Stimulated activated naive CD4-positive, alpha-beta T cell (primary cell): ENCODE measurements at regions not wholly inside any gene's neighbourhood (a gene's known extent, or its start where the extent isn't known, plus 50 kb on each side); places are given as distances from the start of the nearest gene placed in this dataset.
"Not testable (repeated sequence)": the region's sequence is repeated elsewhere in the genome, so short reads cannot be mapped to it uniquely, and the experiment has no call there.

Experiments used
- DNase-seq, 6 experiments: peaks; one replicate each; lab custom pipeline; 2025; lab: John Stamatoyannopoulos, UW

DNA sequence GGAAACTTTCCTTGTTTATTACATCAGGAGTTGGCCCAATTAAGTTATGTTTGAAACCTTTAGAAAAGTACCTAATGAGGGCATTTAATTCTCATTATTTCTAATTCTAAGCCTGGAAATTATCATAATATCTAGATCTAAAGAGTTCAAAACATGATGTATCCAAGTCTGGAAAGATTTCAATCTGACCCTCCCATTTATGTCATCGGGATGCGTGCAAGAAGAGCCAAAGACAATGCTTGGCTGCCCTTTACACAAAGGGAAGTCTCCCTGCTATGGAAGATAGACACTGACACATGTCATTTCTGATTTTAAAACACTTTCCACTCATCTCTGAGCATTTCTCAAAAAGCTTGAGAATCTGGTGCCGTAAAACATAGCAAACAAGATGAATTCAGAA is 222.4 kb downstream of the ANTXR2 start:
- DNase-seq = no peak

DNA sequence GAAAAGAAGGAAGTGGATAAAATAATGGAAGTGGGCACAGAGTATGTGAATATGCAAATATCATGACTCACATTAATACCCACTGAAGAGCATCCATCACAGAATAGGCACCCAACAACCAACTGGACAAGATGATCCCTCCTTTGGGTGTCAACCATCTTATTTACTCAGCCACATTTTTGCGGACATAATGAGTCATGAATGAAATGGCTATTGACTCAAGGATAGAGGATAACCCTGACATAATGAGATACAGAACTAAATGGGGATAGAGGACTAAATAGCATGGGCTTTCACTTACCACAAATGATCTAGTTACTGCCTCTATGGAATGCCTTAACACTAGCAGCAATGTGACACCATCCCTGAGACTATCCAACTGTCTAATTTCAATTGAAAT is 224.7 kb downstream of the ANTXR2 start:
- DNase-seq = no peak

DNA sequence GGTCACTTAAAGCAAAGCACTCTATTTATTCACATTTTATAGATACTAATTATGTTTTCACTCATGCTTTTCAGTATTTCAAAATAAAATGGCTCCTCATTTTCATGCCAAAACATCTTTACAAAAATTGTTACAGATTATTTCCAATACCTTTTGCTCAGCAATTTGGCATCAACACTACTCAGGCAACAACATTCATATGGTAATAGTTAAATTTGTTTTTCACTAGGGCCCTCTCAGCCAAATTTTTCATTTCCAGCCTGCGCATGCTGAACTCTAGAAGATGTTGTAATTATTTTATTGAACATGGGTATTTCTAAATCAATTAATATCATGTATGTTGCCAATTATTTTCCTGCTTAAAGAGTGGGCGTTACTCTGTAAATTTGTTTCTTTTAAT is 225.6 kb downstream of the ANTXR2 start:
- DNase-seq = no peak

DNA sequence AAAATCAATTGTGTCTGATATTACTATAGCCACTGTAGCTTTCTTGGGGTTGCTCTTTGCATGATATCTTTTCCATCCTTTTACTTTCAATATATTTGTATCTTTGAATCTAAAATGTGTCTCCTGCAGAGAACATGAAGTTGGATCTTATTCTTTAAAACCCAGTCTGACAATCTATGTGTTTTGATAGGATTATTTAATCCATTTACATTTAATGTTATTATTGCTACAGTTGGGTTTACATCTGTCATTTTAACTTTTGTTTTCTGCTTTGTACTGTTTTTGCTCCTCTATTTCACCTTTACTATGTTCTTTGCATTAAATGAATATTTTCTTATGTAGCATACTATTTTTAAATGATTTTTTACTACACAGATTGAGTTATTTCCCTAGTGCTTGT is 230.9 kb downstream of the ANTXR2 start:
- DNase-seq = no peak

DNA sequence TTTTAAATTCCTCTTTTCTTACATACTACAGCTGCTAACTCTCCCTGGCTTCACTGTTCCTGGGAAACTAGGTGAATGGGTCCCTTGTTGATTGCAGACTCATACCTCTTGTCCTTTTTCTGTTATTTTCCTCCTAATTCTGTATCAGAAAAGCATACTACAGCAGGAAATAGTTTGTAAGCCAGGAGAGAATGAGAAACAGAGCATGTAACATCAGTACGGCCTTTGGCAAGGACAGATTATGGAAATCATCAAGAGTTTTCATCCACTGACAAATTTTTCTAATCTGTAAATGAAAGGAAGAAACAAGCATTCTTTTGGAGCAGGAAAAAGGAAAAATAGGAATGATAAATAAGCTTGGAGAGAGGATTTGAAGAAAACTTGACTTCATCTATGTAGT is 239.2 kb downstream of the ANTXR2 start:
- no peak for DNase-seq

DNA sequence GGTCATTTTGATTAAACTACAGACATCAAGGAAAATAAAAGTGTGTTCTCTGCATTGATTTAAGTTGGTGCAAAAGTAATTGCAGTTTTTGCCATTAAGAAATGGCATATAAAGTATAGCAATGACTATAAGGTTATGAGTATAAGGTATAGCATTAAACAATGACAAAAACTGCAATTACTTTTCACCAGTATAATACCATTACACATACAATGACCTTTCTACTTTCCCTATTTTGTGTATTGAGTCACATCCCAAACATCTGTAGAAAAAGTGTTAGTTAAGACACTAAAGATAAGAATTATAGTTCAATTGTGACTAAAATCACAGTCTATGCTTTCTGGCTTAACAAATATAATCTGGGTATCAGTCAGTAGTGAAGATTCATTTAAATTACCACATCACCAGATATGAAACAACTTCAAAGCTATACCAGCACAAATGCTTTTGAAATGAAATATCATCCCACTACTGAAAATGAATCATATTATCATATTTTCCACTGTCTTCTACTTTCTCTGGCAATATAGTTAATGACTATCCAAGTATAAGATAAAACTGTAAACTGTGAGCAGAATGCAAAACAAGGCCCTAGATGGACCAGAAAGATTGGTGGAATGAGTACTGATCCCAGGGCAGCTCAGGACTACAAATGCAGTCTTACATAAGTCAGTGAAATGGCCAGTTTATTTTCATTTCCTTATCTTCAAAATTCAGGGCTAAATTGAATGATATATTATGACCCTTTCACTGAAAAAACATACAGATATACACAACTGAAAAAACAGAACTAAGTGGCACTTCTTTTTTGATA is 241.1 kb downstream of the ANTXR2 start:
- DNase-seq = no peak

DNA sequence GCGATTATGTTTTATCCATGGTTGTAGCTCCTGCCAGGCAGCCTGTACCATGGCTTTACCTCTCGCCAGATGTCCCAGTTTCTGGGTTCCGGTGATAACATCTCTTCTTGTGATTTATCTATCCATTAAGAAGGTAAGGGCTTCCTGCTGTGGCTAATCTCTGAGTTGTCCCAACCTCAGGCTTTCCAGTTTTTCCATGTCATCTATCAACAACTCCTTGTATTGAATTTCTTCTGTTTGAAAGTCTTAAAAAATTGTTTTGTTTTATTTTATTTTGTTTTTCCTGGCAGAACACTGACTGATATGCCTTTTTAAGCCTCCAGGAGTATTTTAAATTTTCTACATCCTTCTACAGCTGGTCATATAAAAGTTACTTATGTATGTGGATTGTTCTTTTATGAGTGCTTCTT is 241.9 kb downstream of the ANTXR2 start:
- no peak for DNase-seq

DNA sequence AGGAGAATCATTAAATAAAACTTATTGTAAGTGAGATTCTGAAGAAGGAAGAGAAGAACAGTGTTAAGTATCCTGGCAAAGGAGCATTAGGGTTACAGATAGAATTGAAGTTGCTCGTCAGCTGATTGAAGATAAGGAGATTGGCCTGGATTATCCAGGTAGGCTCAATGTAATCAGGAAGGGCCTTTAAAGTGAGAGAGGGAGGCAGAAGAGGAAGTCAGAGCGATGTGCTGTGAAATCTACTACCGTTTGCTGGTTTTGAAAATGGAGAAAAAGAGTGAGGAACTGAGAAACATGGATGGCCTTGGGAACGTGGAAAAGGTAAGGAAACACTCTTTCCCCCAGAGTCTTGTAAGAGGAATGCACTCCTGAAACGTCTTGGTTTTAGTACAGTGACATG is 245.7 kb downstream of the ANTXR2 start:
- DNase-seq = no peak

DNA sequence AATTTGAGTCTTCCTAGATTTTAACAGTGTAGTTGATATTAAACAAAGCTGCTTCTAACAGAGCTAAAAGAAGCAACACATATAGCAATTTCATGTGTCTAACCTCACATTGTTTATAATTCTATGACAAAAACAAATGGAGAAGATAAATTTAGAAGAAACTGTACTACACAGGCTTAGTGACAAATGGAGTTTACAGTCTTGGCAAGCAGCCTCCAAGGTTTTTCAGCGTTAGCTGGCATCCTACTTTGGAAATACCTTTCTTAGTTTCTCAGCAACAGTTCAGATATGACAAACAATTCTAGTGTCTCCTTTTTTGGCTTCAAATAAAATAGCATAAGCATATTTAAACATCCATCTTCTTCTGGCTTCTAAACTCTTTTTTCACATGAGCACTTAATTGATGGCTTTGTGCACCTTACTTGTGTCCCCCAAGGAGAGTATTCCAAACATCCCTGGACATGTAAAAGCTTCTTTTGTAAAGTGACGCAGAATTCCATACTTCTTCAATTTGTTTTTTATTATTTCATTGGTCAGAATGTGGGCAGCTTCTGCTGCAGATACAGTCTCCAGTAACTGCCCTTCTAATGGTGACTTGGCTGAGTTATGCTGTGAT is 249.8 kb downstream of the ANTXR2 start:
- DNase-seq = no peak

DNA sequence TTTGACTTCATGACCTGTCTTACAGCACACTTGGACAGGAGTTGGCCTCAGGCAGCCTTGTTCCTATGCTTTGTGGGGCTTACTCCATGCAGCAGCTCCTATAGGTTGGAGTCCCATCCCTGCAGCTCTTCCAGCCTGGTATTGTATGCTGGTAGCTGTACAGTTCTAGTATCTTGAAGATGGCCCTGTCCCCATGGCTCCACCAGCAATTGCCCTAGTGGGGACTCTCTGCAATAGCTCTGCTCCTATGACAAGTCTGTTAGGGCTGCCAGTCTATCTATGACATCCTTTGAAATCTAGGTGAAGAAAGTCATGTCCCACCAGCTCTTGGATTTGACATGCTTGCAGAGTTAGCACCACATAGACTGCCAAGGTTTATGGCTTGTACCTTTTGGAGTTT is 252.6 kb downstream of the ANTXR2 start:
- DNase-seq = no peak

DNA sequence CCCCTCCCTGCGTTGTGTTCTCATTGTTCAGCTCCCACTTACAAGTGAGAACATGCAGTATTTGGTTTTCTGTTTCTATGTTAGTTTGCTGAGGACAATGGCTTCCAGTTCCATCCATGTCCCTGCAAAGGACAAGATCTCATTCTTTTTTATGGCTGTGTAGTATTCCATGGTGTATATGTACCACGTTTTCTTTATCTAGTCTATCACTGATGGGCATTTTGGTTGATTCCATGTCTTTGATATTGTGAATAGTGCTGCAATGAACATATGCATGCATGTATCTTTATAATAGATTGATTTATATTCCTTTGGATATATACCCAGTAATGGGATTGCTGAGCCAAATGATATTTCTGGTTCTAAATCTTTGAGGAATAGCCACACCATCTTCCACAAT is 265.1 kb downstream of the ANTXR2 start:
- DNase-seq = not testable (repeated sequence)

DNA sequence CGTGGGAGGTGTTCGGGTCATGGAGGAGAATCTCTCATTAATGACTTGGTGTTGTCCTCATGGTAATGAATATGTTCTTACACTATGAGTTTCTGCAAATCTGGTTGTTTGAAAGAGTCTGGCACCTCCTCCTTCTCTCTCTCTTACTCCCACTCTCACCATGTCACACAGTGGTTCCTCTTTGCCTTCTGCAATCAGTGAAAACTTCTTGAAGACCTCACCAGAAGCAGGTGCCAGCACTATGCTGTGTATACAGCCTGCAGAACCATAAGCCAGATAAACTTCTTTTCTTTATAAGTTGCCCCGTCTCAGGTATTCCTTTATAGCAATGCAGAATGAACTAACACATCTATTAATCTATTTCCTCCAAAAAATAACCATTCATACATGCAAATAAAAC is 275.0 kb downstream of the ANTXR2 start:
- DNase-seq = no peak

DNA sequence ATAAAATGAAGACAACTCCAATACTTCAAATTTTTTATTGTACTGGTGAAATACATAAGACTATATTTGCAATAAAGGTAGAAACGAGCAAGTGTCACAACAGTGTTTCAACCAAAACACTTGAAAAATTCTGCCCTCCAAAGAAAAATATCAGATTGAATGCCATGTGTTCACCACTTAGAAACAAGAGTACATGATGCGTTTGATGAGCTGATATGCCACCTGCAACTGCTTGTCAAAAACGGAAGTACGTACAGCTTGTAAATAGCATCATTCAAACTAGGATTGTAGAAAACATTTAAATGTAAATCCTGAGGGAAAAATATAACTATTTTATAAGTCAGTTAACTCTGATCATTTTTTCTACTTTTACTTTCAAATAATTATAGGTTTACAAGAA is 276.1 kb downstream of the ANTXR2 start:
- DNase-seq = no peak

DNA sequence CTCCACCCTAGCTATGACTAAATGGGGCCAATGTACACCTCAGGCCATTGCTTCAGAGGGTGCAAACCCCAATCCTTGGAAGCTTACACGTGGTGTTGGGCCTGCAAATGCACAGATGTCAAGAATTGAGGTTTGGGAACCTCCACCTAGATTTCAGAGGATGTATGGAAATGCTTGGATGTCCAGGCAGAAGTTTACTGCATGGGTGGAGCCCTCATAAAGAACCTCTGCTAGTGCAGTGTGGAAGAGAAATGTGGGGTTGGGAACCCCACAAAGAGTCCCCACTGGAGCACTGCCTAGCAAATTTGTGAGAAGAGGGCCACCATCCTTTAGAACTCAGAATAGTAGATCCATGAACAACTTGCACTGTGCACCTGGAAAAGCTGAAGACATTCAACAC is 284.1 kb downstream of the ANTXR2 start:
- no peak for DNase-seq

DNA sequence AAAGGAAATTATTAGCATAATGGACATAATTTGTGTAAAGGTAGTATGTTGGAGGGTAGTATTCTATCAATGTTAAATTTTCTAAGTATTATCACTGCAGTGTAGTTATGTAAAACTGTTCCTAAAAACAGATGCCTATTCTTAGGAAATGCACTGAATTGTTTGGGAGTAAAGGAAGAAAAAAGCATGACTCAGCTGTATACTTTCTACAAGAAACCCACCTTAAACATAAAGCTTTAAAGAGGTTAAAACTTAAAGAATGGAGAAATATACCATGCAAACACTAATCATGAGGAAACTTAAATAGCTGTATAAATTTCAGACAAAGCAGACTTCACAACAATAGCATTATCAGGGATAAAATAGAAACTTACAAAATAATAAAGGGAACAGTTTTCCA is 292.9 kb downstream of the ANTXR2 start:
- no peak for DNase-seq

DNA sequence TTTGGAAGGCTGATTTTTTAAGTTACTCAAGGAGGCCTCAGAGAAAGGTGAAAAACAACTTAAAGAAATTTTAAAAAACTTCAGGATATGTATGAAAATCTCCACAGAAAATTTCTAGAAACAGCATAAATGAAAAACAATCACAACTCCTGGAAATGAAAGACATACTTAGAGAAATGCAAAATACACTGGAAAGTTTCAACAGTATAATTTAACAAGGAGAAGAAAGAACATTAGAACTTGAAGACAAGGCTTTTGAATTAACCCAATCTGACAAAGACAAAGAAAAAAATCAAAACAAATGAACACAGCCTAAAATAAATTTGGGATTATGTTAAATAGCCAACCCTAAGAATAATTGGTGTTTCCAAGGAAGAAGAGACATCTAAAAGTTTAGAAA is 300.5 kb downstream of the ANTXR2 start:
- DNase-seq = no peak

DNA sequence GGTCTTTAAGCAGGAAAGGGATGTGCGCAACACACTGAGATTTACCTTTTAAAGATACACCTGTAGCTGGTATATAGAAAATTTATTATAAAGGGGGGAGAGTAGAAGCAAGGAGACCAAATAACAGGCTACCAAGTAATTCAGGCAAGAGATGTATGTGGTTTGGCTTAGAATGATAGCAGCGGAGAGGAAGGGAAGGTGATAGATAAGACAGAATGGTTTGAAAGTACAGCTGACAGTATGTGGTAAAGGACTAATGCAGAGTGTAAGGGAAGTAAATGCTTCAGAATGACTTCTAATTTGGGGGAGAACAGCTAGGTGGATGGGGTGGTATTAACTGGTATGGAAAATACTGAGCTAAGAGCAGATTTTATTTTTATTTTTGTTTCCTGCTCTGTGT is 308.9 kb downstream of the ANTXR2 start:
- DNase-seq = no peak

DNA sequence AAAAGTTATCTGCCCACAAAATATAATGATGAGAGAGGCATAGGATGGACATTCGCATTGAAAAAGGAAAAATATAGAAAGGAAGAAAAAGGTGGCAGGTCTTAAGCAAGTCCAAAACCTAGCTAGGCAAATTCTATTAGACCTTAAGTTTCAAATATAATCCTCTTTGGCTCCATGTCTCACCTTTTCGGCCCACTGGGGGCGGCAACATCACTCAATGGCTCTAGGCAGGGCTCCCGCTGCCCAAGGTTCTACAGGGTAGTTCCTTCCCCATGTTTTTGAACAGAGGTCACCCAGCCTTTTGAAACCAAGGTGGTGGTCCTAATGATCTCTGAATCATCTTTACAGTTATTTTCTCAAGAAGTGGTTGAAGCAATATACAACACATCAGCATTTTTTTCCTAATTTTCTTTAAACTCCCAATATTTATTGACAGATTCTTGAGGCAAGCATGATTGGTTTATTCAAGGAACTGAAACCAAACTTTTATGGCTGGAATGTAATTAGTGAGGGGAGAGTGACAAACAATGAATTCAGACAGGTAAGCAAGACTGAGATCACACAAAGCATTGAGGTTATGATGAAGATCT is 309.4 kb downstream of the ANTXR2 start:
- DNase-seq = no peak

DNA sequence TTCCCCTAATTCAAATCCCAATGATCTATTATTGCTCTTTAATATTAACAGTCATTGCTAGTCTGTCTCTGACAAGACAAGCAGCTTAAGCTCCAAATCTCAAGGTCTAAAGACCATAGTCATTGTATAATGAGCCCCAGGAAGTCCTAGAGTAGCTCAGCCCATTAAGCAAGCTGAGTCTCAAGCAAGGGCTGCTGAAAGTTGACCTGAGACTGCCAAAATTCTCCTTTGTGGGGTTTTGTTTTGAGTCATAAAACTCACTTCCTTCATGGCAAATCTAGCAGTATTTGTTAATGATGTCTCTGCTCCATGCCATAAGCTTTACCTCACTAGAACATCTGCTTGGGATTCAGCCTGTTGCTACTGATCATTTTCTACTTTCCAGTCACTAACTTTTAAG is 313.2 kb downstream of the ANTXR2 start:
- no peak for DNase-seq

DNA sequence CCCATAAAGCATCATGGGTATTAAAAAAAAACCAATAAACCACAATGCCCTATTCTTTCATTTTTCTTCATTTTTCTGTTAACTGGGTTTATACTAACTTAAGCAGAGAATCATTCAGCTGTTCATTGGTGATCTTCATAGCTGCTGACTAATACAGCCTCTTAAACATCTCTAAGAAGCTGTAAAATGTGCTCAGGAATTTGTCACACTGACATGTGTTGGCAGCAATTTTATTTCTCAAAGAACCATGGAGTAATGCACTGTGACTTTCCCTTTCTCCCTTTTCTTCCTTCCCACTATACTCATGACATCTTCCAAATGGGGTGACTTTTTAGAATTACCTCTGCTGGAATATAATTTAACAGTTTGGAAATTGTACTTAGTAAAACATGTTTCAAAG is 315.4 kb downstream of the ANTXR2 start:
- DNase-seq = no peak

DNA sequence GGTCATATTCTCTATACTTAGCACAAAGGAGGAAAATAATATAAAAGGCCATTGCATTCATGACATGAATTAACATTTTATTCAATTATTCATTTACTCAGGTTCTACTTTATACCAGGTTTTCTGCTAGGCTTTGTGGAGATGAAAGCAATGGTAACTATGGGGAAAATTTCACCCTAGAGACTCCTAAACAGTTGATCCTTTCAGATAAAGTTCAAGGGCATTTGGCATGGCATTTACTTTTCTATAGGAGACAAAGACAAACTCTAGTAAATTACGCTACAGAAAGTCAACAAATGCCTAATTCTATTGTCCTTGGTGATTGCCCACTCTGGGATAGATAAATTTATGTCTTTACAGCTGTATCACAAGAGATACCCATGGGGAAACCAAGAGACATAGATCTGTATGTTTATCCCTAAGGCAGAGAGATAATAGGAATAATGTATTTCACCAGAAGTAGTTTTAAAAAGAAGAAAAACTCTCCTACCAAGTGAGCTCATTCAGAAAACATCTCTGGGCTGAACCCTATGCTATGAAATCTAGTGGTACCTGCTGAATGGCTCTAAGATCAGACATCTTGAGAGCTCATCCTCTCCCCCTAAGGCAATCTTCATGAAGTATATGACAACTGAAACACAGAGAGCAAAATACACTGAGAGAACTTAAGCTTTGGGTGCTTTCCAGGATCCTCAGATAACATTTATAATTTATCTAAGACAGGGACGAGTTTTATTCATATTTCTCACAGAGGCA is 316.7 kb downstream of the ANTXR2 start:
- no peak for DNase-seq

DNA sequence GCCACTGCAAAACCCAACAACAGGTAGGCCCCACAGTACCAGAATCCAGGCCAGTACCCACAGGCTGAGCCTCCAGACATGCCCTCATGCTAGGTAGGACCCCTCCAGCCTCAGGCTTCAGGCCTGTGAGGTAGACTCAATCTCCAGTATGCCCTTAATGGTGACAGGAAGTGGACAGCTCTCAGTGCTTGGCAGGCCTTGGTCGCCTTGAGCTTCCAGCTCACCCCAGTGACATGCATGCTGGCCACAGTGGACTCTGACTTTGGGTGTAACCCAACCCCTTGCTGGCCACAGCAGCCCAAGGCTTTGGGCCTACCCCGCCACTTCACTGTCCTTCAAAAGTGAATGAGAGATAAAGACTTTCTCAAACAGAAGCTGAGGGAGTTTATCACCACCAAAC is 324.2 kb downstream of the ANTXR2 start:
- no peak for DNase-seq

DNA sequence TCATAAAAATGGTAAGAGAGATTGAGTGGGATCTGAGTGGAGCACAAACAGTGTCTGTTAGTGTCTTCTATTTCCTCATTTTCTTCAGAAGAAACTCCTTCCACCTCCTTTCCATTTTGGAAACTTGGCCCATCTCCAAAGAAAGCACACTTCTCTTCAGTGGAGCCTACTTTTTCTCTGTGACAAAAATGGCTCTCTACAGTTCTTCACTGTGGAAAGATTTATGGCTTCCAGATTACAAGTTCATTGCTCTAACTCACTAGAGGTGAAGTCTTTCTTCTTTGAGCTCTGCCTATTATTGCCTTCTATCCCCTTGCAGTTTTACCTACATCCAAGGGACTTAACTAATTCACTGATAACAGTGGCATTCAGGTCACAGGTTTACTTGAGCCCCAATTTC is 325.8 kb downstream of the ANTXR2 start:
- DNase-seq = no peak
